Lung (tissue), 11 donors: ENCODE measurements at regions not wholly inside any gene's neighbourhood (a gene's known extent, or its start where the extent isn't known, plus 50 kb on each side); places are given as distances from the start of the nearest gene placed in this dataset.

ENCODE experiments used
- ATAC-seq: fragments of 200-7000 bp; cut with Tn5 transposase; one replicate; pipeline ENCODE4 v1.9.1; 2020; ENCODE audit warnings: moderate number of reproducible peaks; ENCODE audit not compliant: insufficient read depth, low FRiP score
- DNase-seq, 3 donors: peaks; one replicate each; pipeline ENCODE4 v3.0.0-alpha.2; 2013 to 2017
- H3K27ac ChIP-seq, 2 donors: one replicate each; pipeline ENCODE4 v1.5.1; 2013; ENCODE audit warnings: mild to moderate bottlenecking in 2 of 2, moderate library complexity in 2 of 2, control low read depth in 1 of 2, inconsistent platforms in 1 of 2, low read depth in 1 of 2, low read length in 1 of 2
- H3K27me3 ChIP-seq, 3 donors: one replicate each; pipeline ENCODE4 v1.5.1; 2013; ENCODE audit warnings: low read length in 2 of 3; ENCODE audit not compliant: control insufficient read depth in 3 of 3, insufficient read depth in 3 of 3
- H3K36me3 ChIP-seq, 4 donors: one replicate each; pipeline ENCODE4 v1.5.1; 2013; ENCODE audit warnings: low read length in 4 of 4, mild to moderate bottlenecking in 1 of 4, moderate library complexity in 1 of 4; ENCODE audit not compliant: control insufficient read depth in 4 of 4, insufficient read depth in 4 of 4
- H3K4me1 ChIP-seq, 5 donors: one replicate each; pipeline ENCODE4 v1.5.1; 2013; ENCODE audit warnings: low read length in 5 of 5, mild to moderate bottlenecking in 2 of 5, moderate library complexity in 1 of 5; ENCODE audit not compliant: control insufficient read depth in 5 of 5, insufficient read depth in 5 of 5
- H3K4me3 ChIP-seq: one replicate; pipeline ENCODE4 v1.5.1; 2013; ENCODE audit warnings: mild to moderate bottlenecking, control low read depth, moderate library complexity
- H3K9ac ChIP-seq, 2 donors: one replicate each; pipeline ENCODE4 v1.5.1; 2013; ENCODE audit warnings: low read length in 2 of 2, control low read depth in 1 of 2; ENCODE audit not compliant: insufficient read depth in 1 of 2
- H3K9me3 ChIP-seq, 4 donors: one replicate each; pipeline ENCODE4 v1.5.1; 2013; ENCODE audit warnings: low read length in 3 of 4, mild to moderate bottlenecking in 1 of 4, moderate library complexity in 1 of 4; ENCODE audit not compliant: control insufficient read depth in 4 of 4, insufficient read depth in 3 of 4
- CTCF ChIP-seq: IDR thresholded peaks from 2 replicates; pipeline ENCODE4 v1.5.1; 2012; ENCODE audit warnings: mild to moderate bottlenecking; ENCODE audit errors: control extremely low read depth, extremely low read depth
- WGBS, 2 donors: extraction: QIAGEN DNeasy Blood & Tissue Kit; methylation state at CpG; one replicate each; pipeline ENCODE4 v1.1.7; 2013; 5-methylcytosine and 5-hydroxymethylcytosine counted together
- donor health status: control.
- donor health status: control.
- donor health status: Bipolar disorder and iron deficiency.
- donor health status: healthy.
- donor health status: DM: yes; HTN: yes; CAD: no.

GRCh38 chr4:54976031-54976430 is 149.4 kb downstream of the KDR start:
- DNase-seq = no peak
- Histone ChIP-seq H3K36me3 (no peaks in the 10 kb centered on the region), H3K9ac (no peak overlapping the region), H3K9me3 (peaks cover 0 to 3% (median 0%) of the 10 kb centered on the region in 4 donors), H3K4me1 (no peaks in the 10 kb centered on the region), H3K4me3 (no peak overlapping the region), H3K27me3 (peaks cover 0 to under 1% (median 0%) of the 10 kb centered on the region in 3 donors), H3K27ac (no peak overlapping the region)
- WGBS, 2 donors = 93 to 94% methylated on average over 3 of the region's 3 CpGs
- no peak for TF ChIP-seq CTCF
- no peak for ATAC-seq

DNA sequence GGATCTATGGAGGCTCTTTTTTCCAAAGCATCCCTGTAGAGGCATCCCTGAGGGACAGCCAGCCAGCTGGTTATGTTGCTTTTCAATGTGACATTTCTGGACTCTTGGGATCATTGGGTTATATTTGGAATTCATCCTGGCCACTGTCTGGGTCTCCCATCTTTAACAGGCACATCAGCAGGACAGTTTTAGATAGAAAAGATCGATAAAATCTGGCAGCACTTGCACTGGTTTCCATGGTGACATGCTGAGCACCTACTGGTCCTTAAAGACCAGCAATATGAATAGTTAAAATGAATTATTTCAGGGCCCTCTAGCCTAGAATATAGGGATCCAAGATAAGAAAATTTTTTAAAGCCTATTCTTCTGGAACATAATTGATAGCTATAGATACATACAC is 151.6 kb downstream of the KDR start:
- Histone ChIP-seq H3K9ac (no peak overlapping the region), H3K4me1 (no peaks in the 10 kb centered on the region), H3K4me3 (no peak overlapping the region), H3K36me3 (no peaks in the 10 kb centered on the region), H3K27ac (no peak overlapping the region), H3K9me3 (no peaks in the 10 kb centered on the region), H3K27me3 (peaks cover 0 to 2% (median 0%) of the 10 kb centered on the region in 3 donors)
- DNase-seq (no peak), ATAC-seq (no peak)
- no peak for TF ChIP-seq CTCF
- 81 to 90% methylated on average over 1 of the region's 1 CpG for WGBS, 2 donors

- H3K9me3 ChIP-seq = no peaks in the 10 kb centered on the region
- ATAC-seq (peak; percentile 84), DNase-seq (peak in 2 of 3 donors; percentile 66 to 67)
- no peak overlapping the region for H3K4me3 ChIP-seq
- H3K4me1 ChIP-seq = no peaks in the 10 kb centered on the region
- H3K27ac ChIP-seq = no peak overlapping the region
- no peaks in the 10 kb centered on the region for H3K36me3 ChIP-seq
- WGBS, 2 donors = 4 to 6% methylated on average over 7 of the region's 7 CpGs
- TF ChIP-seq CTCF = no peak
- H3K9ac ChIP-seq = no peak overlapping the region
- H3K27me3 ChIP-seq = peaks cover 0 to 2% (median 0%) of the 10 kb centered on the region in 3 donors
Observed at GRCh38 chr4:54971474-54971950, 153.9 kb downstream of the KDR start.

DNA sequence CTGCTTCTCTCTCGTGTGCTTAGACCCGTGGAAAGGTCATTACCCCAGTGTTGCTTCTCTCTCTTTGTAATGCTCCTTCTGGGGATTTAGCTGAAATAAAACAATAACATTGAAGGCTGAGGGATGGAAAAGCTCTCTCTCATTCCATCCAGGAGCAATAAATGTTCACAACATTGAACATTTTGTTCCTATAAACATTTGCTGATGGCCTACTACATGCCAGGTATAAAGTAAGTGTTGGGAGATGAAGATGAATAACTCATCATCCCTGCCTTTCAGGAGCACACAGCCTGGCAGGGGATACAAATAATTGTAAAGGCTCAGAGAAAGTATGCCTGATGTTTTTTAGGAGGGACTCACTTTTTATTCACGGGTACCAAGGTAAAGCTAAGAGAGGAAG is 158.1 kb downstream of the KDR start:
- DNase-seq (no peak), ATAC-seq (no peak)
- no peak for TF ChIP-seq CTCF
- Histone ChIP-seq H3K36me3 (no peaks in the 10 kb centered on the region), H3K27ac (no peak overlapping the region), H3K27me3 (peaks cover 0 to 2% (median 0%) of the 10 kb centered on the region in 3 donors), H3K9ac (no peak overlapping the region), H3K9me3 (no peaks in the 10 kb centered on the region), H3K4me3 (no peak overlapping the region), H3K4me1 (no peaks in the 10 kb centered on the region)
- WGBS, 2 donors = 75 to 89% methylated on average over 3 of the region's 3 CpGs
